Cardiac fibroblast (primary cell): ENCODE measurements at regions not wholly inside any gene's neighbourhood (a gene's known extent, or its start where the extent isn't known, plus 50 kb on each side); places are given as distances from the start of the nearest gene placed in this dataset.

Experiments used
- DNase-seq, 2 donors: peaks; one replicate each; pipeline versions ENCODE4 v3.0.0 to v3.0.0-alpha.2; 2010; ENCODE audit warnings: low read depth in 2 of 2
- H3K4me3 ChIP-seq, 2 donors: replicated peaks in 1 of 2; 1 replicate in 1 of 2; 2 replicates in 1 of 2; pipeline ENCODE4 v1.5.1; 2011; ENCODE audit warnings: low read depth in 2 of 2, low read length in 2 of 2, mild to moderate bottlenecking in 2 of 2, moderate library complexity in 1 of 2
- TF ChIP-seq, protein P1 (sequence below): IDR thresholded peaks from one replicate; pipeline ENCODE4 v1.5.1; 2011; ENCODE audit warnings: low read depth, mild to moderate bottlenecking, low read length, inconsistent platforms

- no peak for DNase-seq
- TF ChIP-seq, protein P1, sequence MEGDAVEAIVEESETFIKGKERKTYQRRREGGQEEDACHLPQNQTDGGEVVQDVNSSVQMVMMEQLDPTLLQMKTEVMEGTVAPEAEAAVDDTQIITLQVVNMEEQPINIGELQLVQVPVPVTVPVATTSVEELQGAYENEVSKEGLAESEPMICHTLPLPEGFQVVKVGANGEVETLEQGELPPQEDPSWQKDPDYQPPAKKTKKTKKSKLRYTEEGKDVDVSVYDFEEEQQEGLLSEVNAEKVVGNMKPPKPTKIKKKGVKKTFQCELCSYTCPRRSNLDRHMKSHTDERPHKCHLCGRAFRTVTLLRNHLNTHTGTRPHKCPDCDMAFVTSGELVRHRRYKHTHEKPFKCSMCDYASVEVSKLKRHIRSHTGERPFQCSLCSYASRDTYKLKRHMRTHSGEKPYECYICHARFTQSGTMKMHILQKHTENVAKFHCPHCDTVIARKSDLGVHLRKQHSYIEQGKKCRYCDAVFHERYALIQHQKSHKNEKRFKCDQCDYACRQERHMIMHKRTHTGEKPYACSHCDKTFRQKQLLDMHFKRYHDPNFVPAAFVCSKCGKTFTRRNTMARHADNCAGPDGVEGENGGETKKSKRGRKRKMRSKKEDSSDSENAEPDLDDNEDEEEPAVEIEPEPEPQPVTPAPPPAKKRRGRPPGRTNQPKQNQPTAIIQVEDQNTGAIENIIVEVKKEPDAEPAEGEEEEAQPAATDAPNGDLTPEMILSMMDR: no peak
- H3K4me3 ChIP-seq: no peak overlapping the region
Observed at GRCh38 chr22:49044776-49045175, 782.9 kb downstream of the BRD1 start.

DNA sequence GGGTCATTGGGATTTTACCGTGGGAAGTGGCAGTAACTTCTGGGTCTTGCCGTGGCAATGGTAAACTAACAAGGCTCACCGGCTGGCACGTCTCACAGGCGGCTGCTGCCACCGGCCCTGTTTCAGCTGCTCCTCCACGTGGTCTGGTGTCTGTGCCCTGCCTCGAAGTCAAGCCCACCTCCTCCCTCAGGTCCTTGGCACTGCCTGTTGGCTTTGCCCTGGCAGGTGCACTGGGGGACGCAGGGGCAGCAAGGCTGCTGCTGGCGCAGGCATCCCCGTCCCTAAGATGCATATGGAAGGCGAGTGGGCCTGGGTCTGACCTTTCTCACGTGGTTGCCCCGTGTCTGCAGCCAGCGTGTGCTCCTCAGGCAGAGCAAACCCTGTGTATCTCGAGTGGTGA is 783.6 kb downstream of the BRD1 start:
- H3K4me3 ChIP-seq: no peak overlapping the region
- no peak for DNase-seq
- TF ChIP-seq, protein P1: no peak

DNA sequence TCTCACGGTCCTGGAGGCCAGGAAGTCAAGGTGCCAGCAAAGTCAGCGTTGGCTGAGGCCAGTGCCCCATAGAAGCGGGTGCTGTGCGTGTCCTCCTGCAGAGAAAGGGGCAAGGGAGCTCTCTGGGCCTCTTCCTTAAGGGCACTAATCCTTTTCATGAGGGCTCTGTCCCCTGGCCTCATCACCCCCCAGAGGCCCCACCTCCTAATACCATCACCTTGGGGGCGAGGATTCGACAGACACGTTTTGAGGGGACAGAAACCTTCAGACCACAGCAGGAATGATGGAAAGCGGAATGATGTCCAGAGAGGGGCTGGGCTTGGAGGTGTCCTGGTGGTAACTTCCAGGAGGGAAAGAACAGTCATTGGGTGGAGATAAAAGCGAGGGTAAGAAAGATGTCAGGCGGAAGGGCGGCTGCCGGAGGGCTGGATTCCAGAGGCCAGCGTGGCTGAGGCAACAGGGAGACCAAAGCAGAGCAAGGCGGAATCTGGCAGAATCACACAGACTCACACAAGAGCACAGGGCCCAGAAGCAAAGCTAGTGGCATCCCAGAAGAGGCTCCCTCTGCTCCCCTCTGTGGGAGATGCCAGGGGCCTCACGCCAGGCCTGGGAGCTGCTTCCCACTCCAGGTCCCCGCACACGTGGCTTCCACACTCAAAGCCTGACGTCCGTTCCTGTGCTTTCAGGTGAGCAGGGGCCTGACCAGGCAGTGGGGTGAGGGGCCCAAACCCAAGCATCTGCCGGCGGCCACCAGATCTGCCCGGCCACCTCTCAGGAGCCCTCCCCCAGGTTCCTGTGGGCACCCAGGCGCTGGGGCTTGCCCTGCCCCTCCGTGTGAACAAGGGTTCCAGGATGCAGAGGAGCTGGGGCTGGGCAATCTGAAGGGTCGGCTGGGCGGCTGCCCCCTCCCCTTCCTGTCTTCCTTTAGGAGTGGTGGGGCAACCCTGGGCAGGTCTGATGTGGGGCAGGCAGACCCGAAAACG is 784.5 kb downstream of the BRD1 start:
- TF ChIP-seq, protein P1: no peak
- no peak overlapping the region for H3K4me3 ChIP-seq
- DNase-seq: no peak

- no peak for DNase-seq
- TF ChIP-seq, protein P1: no peak
- no peak overlapping the region for H3K4me3 ChIP-seq
Observed at GRCh38 chr22:49042066-49042465, 785.6 kb downstream of the BRD1 start.

DNA sequence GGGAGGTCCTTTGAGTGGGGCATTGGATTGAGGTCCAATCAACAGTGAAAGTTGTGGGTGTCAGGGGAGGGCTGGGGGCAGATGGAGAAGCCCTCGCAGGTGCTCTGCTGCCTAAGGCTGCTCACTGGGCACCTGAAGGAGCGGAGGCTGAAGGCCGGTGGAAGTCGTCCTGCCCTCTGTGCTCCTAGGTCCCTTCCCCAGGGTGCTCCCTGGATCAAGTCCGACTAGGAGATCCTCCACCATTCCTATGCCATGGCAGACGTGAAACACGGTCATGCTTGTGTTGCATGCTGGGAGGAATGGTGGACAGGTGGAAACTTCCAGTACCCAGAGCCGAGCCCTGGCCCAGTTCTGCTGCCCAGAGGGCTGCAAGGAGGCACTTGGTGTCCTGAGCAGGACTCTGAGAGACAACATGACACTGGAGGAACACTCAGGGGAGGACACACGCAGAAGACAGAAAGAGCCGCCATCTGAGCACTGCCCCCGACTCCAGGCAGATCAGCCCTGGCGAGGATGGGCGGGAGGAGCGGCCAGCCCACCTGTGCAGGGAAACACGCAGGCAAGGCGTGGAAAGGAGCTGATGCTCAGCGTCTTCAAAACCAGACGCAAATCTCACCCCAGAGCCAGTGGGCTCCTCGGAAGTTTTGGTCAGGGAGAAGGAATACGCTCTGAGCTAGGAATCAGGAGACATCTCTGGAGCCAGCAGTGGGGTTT is 786.8 kb downstream of the BRD1 start:
- TF ChIP-seq, protein P1: no peak
- H3K4me3 ChIP-seq: no peak overlapping the region
- DNase-seq: no peak

DNA sequence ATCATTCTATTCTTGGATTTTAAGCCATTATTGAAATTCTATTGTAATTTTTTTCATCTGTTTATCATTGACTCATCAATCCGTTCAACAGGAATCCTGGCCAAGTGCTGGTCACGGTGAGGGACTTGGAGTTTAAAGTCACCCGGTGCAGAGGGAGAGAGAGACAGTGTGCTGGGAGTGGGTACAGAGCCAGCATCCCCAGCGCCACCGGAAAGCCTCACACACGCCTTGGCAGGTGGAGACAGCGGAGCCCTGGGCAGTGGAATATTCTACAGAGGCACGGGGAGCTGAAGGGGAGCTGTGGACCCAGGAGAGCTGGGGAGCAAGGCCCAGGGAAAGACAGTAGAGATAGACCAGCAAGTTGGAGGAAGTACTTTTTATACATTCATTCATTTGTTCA is 787.6 kb downstream of the BRD1 start:
- no peak overlapping the region for H3K4me3 ChIP-seq
- DNase-seq: no peak
- TF ChIP-seq, protein P1: no peak
